ENCODE measurements at regions not wholly inside any gene's neighbourhood (a gene's known extent, or its start where the extent isn't known, plus 50 kb on each side); places are given as distances from the start of the nearest gene placed in this dataset.

DNA sequence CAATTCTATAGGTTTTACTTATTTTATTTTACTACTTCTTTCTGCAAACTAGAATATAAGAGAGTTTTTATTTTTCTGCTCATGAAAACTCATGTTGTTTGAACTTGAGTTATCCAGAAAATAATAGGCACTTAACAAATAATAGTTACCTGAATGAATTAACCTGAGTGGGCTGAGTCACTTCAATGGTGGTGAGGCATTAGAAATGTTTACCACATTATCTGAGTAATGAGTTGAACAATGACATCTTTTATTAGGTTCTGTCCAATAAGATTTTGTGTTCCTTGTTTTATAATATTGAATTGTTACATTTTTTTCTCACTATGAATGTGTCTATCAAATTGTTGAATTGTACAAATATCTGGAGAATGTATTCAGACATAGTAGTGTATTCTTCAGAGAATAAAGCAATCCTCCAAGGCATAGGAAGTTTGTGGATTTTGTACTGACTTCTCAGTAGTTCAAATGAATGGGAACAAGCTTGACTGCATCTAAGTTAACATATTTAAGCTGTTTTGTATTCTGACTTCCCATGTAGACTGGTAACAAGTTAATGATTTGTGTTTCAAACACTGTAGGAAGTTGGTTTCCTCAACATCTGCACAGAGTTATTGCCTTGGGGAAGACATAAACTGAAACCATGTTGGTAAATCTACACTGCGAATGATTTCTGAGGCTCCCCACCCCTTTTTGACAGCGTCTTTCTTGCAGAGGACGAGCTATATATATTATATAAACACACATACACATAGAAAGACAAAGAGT, 1808.9 kb upstream of the TENM3 start:
- Histone ChIP-seq H3K9me3 (ENCODE audit: control insufficient read depth in 1 of 2, insufficient read depth in 1 of 2, low read depth in 1 of 2, low read length in 2 of 2) (no peaks in the 10 kb centered on the region), H3K4me1 (ENCODE audit: control insufficient read depth in 1 of 2, insufficient read depth in 2 of 2, low read length in 2 of 2) (no peaks in the 10 kb centered on the region), H3K9ac (ENCODE audit: low read length) (no peak overlapping the region), H3K27me3 (ENCODE audit: insufficient read depth, low read length) (no peaks in the 10 kb centered on the region), H4K20me1 (ENCODE audit: insufficient read depth) (no peaks in the 10 kb centered on the region), H3K4me3 (replicated peaks in 1 of 2; ENCODE audit: low read depth in 1 of 2, low read length in 2 of 2) (no peak overlapping the region), H3K27ac (ENCODE audit: low read depth, low read length) (no peak overlapping the region), H3K36me3 (ENCODE audit: control insufficient read depth in 1 of 2, insufficient read depth in 2 of 2, low read length in 2 of 2) (no peaks in the 10 kb centered on the region), H2AFZ (ENCODE audit: low read depth, low read length, poor library complexity, severe bottlenecking) (no peak overlapping the region), H3K4me2 (ENCODE audit: low read length) (no peak overlapping the region), H3K9me2 (ENCODE audit: insufficient read depth) (no peaks in the 10 kb centered on the region), H3K79me2 (ENCODE audit: insufficient read depth, low read length) (no peaks in the 10 kb centered on the region)
- ATAC-seq (no peak), DNase-seq (ENCODE audit: low read depth, low spot score) (no peak)
- no peak for TF ChIP-seq JUND (IDR thresholded peaks at IDR 0.05)
- TF ChIP-seq ELF1 (IDR thresholded peaks at IDR 0.05; ENCODE audit: borderline replicate concordance, low read depth) = no peak
- no peak for TF ChIP-seq POLR2A (IDR thresholded peaks at IDR 0.05; ENCODE audit: borderline replicate concordance, extremely low read depth, insufficient read depth, insufficient read length)
- no peak for TF ChIP-seq ZBTB33 (IDR thresholded peaks at IDR 0.05; ENCODE audit: extremely low read depth, insufficient replicate concordance, low read length)
- no peak for TF ChIP-seq FOSL1 (IDR thresholded peaks at IDR 0.05; ENCODE audit: low read depth)
- TF ChIP-seq SIN3A (IDR thresholded peaks at IDR 0.05; ENCODE audit: low read depth) = no peak
- no peak for TF ChIP-seq RAD21 (IDR thresholded peaks at IDR 0.05; ENCODE audit: low read depth)
- TF ChIP-seq SRF (IDR thresholded peaks at IDR 0.05; ENCODE audit: low read depth) = no peak
- TF ChIP-seq MAX (IDR thresholded peaks at IDR 0.05) = no peak
- TF ChIP-seq EZH2 (IDR thresholded peaks at IDR 0.05) = no peak
- no peak for TF ChIP-seq EZH2phosphoT487 (IDR thresholded peaks at IDR 0.05; ENCODE audit: borderline replicate concordance)
- TF ChIP-seq ZNF274 (IDR thresholded peaks at IDR 0.05; ENCODE audit: low read depth, low read length) = no peak
- TF ChIP-seq YY1 (IDR thresholded peaks at IDR 0.05; ENCODE audit: extremely low read depth, insufficient replicate concordance, low read depth, low read length) = no peak
- no peak for TF ChIP-seq CEBPB (IDR thresholded peaks at IDR 0.05; ENCODE audit: low read depth)
- TF ChIP-seq ATF3 (IDR thresholded peaks at IDR 0.05) = no peak
- no peak for TF ChIP-seq POLR2AphosphoS5 (IDR thresholded peaks at IDR 0.05; ENCODE audit: low read depth, low read length)
- no TSS peak for BruUV-seq (replicated peaks)
- intact Hi-C loops (cut with micrococcal nuclease) = no loop called here
- ChIA-PET POLR2A (interaction anchor here (0.6 kb wide), 1 partner anchor 15 kb away, joined by 3 read pairs; no protein-coding TSS in a partner anchor), CTCF (interaction anchor here (1.6 kb wide), 1 partner anchor 15 kb away, joined by 4 read pairs; no protein-coding TSS in a partner anchor), RAD21 (ENCODE audit: low non-redundant PET in 1 of 2, low total read pairs in 2 of 2, uncharacterized antibody in 2 of 2, unreplicated experiment in 2 of 2) (no interaction called here)

Data from HCT116 (cell line).